ENCODE measurements at regions not wholly inside any gene's neighbourhood (a gene's known extent, or its start where the extent isn't known, plus 50 kb on each side); places are given as distances from the start of the nearest gene placed in this dataset.
"Not testable (repeated sequence)": the region's sequence is repeated elsewhere in the genome, so short reads cannot be mapped to it uniquely, and the experiment has no call there.

GRCh38 chrX:124181515-124181914 is 150.9 kb upstream of the TEX13D start:
- DNase-seq: not testable (repeated sequence)

- no peak for DNase-seq
These were observed 142.0 kb upstream of the TEX13D start for GRCh38 chrX:124190440-124190839.

- DNase-seq: no peak
These were observed 138.3 kb upstream of the TEX13D start for GRCh38 chrX:124194199-124194598.

- DNase-seq: no peak
These were observed 137.6 kb upstream of the TEX13D start for GRCh38 chrX:124194901-124195300.

- DNase-seq: no peak
These were observed 129.1 kb upstream of the TEX13D start for GRCh38 chrX:124203311-124203710.

- peak; percentile 6 for DNase-seq
These were observed 123.8 kb upstream of the TEX13D start for GRCh38 chrX:124208660-124209059.

GRCh38 chrX:124209792-124210576 is 122.5 kb upstream of the TEX13D start:
- no peak for DNase-seq

GRCh38 chrX:124211312-124211942 is 121.0 kb upstream of the TEX13D start:
- no peak for DNase-seq

GRCh38 chrX:124212622-124213021 is 119.8 kb upstream of the TEX13D start:
- DNase-seq: no peak

- DNase-seq: no peak
These were observed 116.7 kb upstream of the TEX13D start for GRCh38 chrX:124215786-124216185.

- DNase-seq: no peak
These were observed 115.9 kb upstream of the TEX13D start for GRCh38 chrX:124216396-124217115.

- DNase-seq: peak; percentile 51
These were observed 114.9 kb upstream of the TEX13D start for GRCh38 chrX:124217304-124218251.

GRCh38 chrX:124223524-124223923 is 108.9 kb upstream of the TEX13D start:
- no peak for DNase-seq

GRCh38 chrX:124224528-124224927 is 107.9 kb upstream of the TEX13D start:
- DNase-seq: no peak

- DNase-seq: no peak
These were observed 106.3 kb upstream of the TEX13D start for GRCh38 chrX:124226129-124226528.

- DNase-seq: no peak
These were observed 103.6 kb upstream of the TEX13D start for GRCh38 chrX:124228849-124229248.

GRCh38 chrX:124229374-124229773 is 103.1 kb upstream of the TEX13D start:
- no peak for DNase-seq

GRCh38 chrX:124230655-124231450 is 101.6 kb upstream of the TEX13D start:
- no peak for DNase-seq

- no peak for DNase-seq
These were observed 101.1 kb upstream of the TEX13D start for GRCh38 chrX:124231451-124231759.

GRCh38 chrX:124232523-124233201 is 99.8 kb upstream of the TEX13D start:
- no peak for DNase-seq

- DNase-seq: no peak
These were observed 98.1 kb upstream of the TEX13D start for GRCh38 chrX:124234348-124234747.
